Vagina (tissue), 2 donors: ENCODE measurements at regions not wholly inside any gene's neighbourhood (a gene's known extent, or its start where the extent isn't known, plus 50 kb on each side); places are given as distances from the start of the nearest gene placed in this dataset.

Experiments
- CTCF ChIP-seq, 3 experiments: fragments of 450-650 bp in 2 of 3; fragments of 200-600 bp in 1 of 3; sonication (generic) in 1 of 3; IDR thresholded peaks; one replicate each; pipeline ENCODE4 v1.5.1; 2017 to 2019; ENCODE audit warnings: antibody characterized with exemption in 3 of 3, mild to moderate bottlenecking in 2 of 3, moderate library complexity in 2 of 3
- POLR2AphosphoS5 ChIP-seq, 2 donors: sonication (generic); formaldehyde crosslinking; IDR thresholded peaks; one replicate each; pipeline ENCODE4 v1.9.0; 2017; ENCODE audit warnings: antibody characterized with exemption in 2 of 2, mild to moderate bottlenecking in 2 of 2, low read depth in 1 of 2; ENCODE audit not compliant: insufficient read depth in 1 of 2

- no peak for TF ChIP-seq POLR2AphosphoS5 (IDR thresholded peaks at IDR 0.05; ENCODE audit: insufficient read depth in 1 of 2, low read depth in 1 of 2)
- no peak for TF ChIP-seq CTCF (IDR thresholded peaks at IDR 0.05)
These were observed 176.8 kb upstream of the TBX20 start for GRCh38 chr7:35430547-35431153.
